ENCODE measurements at regions not wholly inside any gene's neighbourhood (a gene's known extent, or its start where the extent isn't known, plus 50 kb on each side); places are given as distances from the start of the nearest gene placed in this dataset.

- TF ChIP-seq POLR2A (IDR thresholded peaks at IDR 0.05) = no peak
- TF ChIP-seq, protein P1, sequence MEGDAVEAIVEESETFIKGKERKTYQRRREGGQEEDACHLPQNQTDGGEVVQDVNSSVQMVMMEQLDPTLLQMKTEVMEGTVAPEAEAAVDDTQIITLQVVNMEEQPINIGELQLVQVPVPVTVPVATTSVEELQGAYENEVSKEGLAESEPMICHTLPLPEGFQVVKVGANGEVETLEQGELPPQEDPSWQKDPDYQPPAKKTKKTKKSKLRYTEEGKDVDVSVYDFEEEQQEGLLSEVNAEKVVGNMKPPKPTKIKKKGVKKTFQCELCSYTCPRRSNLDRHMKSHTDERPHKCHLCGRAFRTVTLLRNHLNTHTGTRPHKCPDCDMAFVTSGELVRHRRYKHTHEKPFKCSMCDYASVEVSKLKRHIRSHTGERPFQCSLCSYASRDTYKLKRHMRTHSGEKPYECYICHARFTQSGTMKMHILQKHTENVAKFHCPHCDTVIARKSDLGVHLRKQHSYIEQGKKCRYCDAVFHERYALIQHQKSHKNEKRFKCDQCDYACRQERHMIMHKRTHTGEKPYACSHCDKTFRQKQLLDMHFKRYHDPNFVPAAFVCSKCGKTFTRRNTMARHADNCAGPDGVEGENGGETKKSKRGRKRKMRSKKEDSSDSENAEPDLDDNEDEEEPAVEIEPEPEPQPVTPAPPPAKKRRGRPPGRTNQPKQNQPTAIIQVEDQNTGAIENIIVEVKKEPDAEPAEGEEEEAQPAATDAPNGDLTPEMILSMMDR (IDR thresholded peaks at IDR 0.05) = no peak
These were observed 141.1 kb downstream of the HRH4 start for GRCh38 chr18:24601585-24601984.

Measured in uterus (tissue), 2 donors.